HepG2 (cell line): ENCODE measurements at regions not wholly inside any gene's neighbourhood (a gene's known extent, or its start where the extent isn't known, plus 50 kb on each side); places are given as distances from the start of the nearest gene placed in this dataset.

Experiments used
- ATAC-seq: fragments of 200-7000 bp; cut with Tn5 transposase; 3 replicates; pipeline ENCODE4 v1.9.1; 2020; ENCODE audit warnings: mild to moderate bottlenecking, moderate library complexity
- BruUV-seq: library from RNA; stranded (reverse); fragments of 400-500 nt; replicated peaks from 2 replicates; lab custom pipeline; 2021; lab: Mats Ljungman, UMichigan
- CTCF ChIA-PET: fragments of 300-600 bp; formaldehyde crosslinking; extraction: SDS; loops from one replicate; lab custom pipeline; 2021; ENCODE audit warnings: low total read pairs, inconsistent platforms, low intra/inter-chr PET ratio; lab: Yijun Ruan, JAX
- POLR2A ChIA-PET: fragments of 350-600 bp; sonication (Branson Sonifier 250); formaldehyde crosslinking; loops from one replicate; lab custom pipeline; 2020; ENCODE audit warnings: antibody characterized with exemption, inconsistent platforms; lab: Yijun Ruan, JAX
- DNase-seq: peaks from one replicate; pipeline ENCODE4 v3.0.0-alpha.2; 2015; ENCODE audit warnings: low spot score
- FAIRE-seq: peaks from 3 replicates; lab custom pipeline; 2011; peaks lifted over from hg19 to GRCh38; lab: Jason Lieb, UNC
- H2AFZ ChIP-seq: one replicate; pipeline ENCODE4 v1.6.1; 2011; ENCODE audit warnings: low read length, inconsistent platforms
- H3K27ac ChIP-seq: fragments of 300-600 bp; 3 replicates; pipeline ENCODE4 v1.8.0; 2011; ENCODE audit warnings: mixed run types, mild to moderate bottlenecking, mixed read lengths, low read length, inconsistent platforms; ENCODE audit not compliant: insufficient read depth; ENCODE audit errors: extremely low read length
- H3K27me3 ChIP-seq, 2 experiments: fragments of 200-600 bp in 1 of 2; 2 replicates in 1 of 2; 3 replicates in 1 of 2; pipeline versions ENCODE4 v1.6.0 to v1.8.0; 2011; ENCODE audit warnings: low read length in 2 of 2, mild to moderate bottlenecking in 2 of 2, moderate library complexity in 2 of 2, inconsistent platforms in 1 of 2; ENCODE audit not compliant: insufficient read depth in 2 of 2, control insufficient read depth in 1 of 2
- H3K36me3 ChIP-seq, 2 experiments: fragments of 200-600 bp in 1 of 2; replicated peaks in 1 of 2; 2 replicates in 1 of 2; 3 replicates in 1 of 2; pipeline versions ENCODE4 v1.5.1 to v1.8.0; 2011; ENCODE audit warnings: low read length in 2 of 2, inconsistent platforms in 1 of 2; ENCODE audit not compliant: insufficient read depth in 2 of 2, control insufficient read depth in 1 of 2
- H3K4me1 ChIP-seq: 2 replicates; pipeline ENCODE4 v1.5.1; 2012; ENCODE audit warnings: low read length, inconsistent platforms; ENCODE audit not compliant: insufficient read depth
- H3K4me2 ChIP-seq: 2 replicates; pipeline ENCODE4 v1.6.0; 2011; ENCODE audit warnings: low read depth, low read length, inconsistent platforms
- H3K4me3 ChIP-seq, 3 experiments: fragments of 200-600 bp in 1 of 3; sonication (generic), shearing (Covaris generic) in 1 of 3; replicated peaks in 1 of 3; 2 replicates each; pipeline ENCODE4 v1.5.1; 2011 to 2016; ENCODE audit warnings: low read length in 3 of 3, inconsistent platforms in 2 of 3, low read depth in 2 of 3, mild to moderate bottlenecking in 2 of 3, control low read depth in 1 of 3, mixed read lengths in 1 of 3; ENCODE audit not compliant: insufficient read depth in 1 of 3
- H3K79me2 ChIP-seq: one replicate; pipeline ENCODE4 v1.6.1; 2011; ENCODE audit warnings: low read length, inconsistent platforms; ENCODE audit not compliant: insufficient read depth
- H3K9ac ChIP-seq: 2 replicates; pipeline ENCODE4 v1.6.0; 2011; ENCODE audit warnings: mild to moderate bottlenecking, low read depth, low read length, inconsistent platforms; ENCODE audit not compliant: insufficient read depth
- H3K9me3 ChIP-seq: 2 replicates; pipeline ENCODE4 v1.5.1; 2012; ENCODE audit warnings: mild to moderate bottlenecking, low read length
- H4K20me1 ChIP-seq: 2 replicates; pipeline ENCODE4 v1.6.0; 2011; ENCODE audit warnings: inconsistent platforms, mild to moderate bottlenecking, low read length, moderate library complexity; ENCODE audit not compliant: insufficient read depth
- ASH2L ChIP-seq: fragments of 300-600, 200-600 bp; sonication (generic); IDR thresholded peaks from 2 replicates; pipeline ENCODE4 v1.7.0; 2017; ENCODE audit warnings: low read depth, mild to moderate bottlenecking, moderate library complexity, mixed read lengths, low read length; ENCODE audit not compliant: insufficient read length
- ATF7 ChIP-seq, 2 experiments: fragments of 450-650 bp in 1 of 2; sonication (generic) in 1 of 2; formaldehyde crosslinking in 1 of 2; IDR thresholded peaks; 2 replicates each; pipeline versions ENCODE4 v1.4.0 to v1.6.1; 2016 to 2020; ENCODE audit warnings: antibody characterized with exemption in 1 of 2, mild to moderate bottlenecking in 1 of 2, missing genetic modification reagents in 1 of 2
- DNMT3B ChIP-seq: conservative IDR thresholded peaks from 2 replicates; pipeline ENCODE4 v1.6.1; 2016; ENCODE audit warnings: missing biosample characterization, control low read depth
- HOXA7 ChIP-seq: sonication (generic); formaldehyde crosslinking; IDR thresholded peaks from 2 replicates; pipeline ENCODE4 v1.8.1; 2022; ENCODE audit warnings: mild to moderate bottlenecking, missing genetic modification reagents, moderate library complexity
- ONECUT2 ChIP-seq: sonication (generic); formaldehyde crosslinking; IDR thresholded peaks from 2 replicates; pipeline ENCODE4 v1.4.0; 2020; ENCODE audit warnings: missing genetic modification reagents
- YY1 ChIP-seq: IDR thresholded peaks from 2 replicates; pipeline ENCODE4 v1.6.1; 2011; ENCODE audit warnings: low read length, low read depth, moderate library complexity, mild to moderate bottlenecking; ENCODE audit not compliant: insufficient read depth, insufficient replicate concordance
- ZC3H4 ChIP-seq: sonication (generic); formaldehyde crosslinking; IDR thresholded peaks from 2 replicates; pipeline ENCODE4 v1.4.0; 2020; ENCODE audit warnings: missing genetic modification reagents, borderline replicate concordance
- ZNF432 ChIP-seq: sonication (generic); formaldehyde crosslinking; IDR thresholded peaks from 2 replicates; pipeline ENCODE4 v1.5.0; 2020; ENCODE audit warnings: missing genetic modification reagents, mild to moderate bottlenecking, borderline replicate concordance
- ZNF720 ChIP-seq: sonication (generic); formaldehyde crosslinking; IDR thresholded peaks from 2 replicates; pipeline ENCODE4 v1.4.0; 2020; ENCODE audit warnings: missing genetic modification reagents
- WGBS: methylation state at CpG from one replicate; pipeline ENCODE4 v1.1.6; 2017; ENCODE audit warnings: low lambda C conversion rate; 5-methylcytosine and 5-hydroxymethylcytosine counted together
- in situ Hi-C: cut with HindIII; loops from 2 replicates; pipeline ENCODE4 v1.10.0; 2017; ENCODE audit warnings: low pct_unique_long_range_greater_than_20kb; ENCODE audit not compliant: extremely low pct_ligation_motif_present
- intact Hi-C: fragments of 100-400 bp; cut with micrococcal nuclease; formaldehyde crosslinking; loops from one replicate; pipeline ENCODE4 v1.10.0; 2022; ENCODE audit not compliant: unreplicated experiment
- TF ChIP-seq, protein P1 (sequence below): sonication (generic); formaldehyde crosslinking; IDR thresholded peaks from 2 replicates; pipeline ENCODE4 v1.5.0; 2020; ENCODE audit warnings: mild to moderate bottlenecking, missing genetic modification reagents, moderate library complexity
- TF ChIP-seq, protein P2 (sequence below): sonication (generic); formaldehyde crosslinking; IDR thresholded peaks from 2 replicates; pipeline ENCODE4 v1.5.1; 2020; ENCODE audit warnings: mild to moderate bottlenecking, missing genetic modification reagents, moderate library complexity
- TF ChIP-seq, protein P3 (sequence below): sonication (generic); formaldehyde crosslinking; conservative IDR thresholded peaks from 2 replicates; pipeline ENCODE4 v1.4.0; 2020; ENCODE audit warnings: missing genetic modification reagents
- TF ChIP-seq, protein P4 (sequence below): sonication (generic); formaldehyde crosslinking; IDR thresholded peaks from 2 replicates; pipeline ENCODE4 v1.4.0; 2020; ENCODE audit warnings: mild to moderate bottlenecking, low read depth, missing genetic modification reagents

DNA sequence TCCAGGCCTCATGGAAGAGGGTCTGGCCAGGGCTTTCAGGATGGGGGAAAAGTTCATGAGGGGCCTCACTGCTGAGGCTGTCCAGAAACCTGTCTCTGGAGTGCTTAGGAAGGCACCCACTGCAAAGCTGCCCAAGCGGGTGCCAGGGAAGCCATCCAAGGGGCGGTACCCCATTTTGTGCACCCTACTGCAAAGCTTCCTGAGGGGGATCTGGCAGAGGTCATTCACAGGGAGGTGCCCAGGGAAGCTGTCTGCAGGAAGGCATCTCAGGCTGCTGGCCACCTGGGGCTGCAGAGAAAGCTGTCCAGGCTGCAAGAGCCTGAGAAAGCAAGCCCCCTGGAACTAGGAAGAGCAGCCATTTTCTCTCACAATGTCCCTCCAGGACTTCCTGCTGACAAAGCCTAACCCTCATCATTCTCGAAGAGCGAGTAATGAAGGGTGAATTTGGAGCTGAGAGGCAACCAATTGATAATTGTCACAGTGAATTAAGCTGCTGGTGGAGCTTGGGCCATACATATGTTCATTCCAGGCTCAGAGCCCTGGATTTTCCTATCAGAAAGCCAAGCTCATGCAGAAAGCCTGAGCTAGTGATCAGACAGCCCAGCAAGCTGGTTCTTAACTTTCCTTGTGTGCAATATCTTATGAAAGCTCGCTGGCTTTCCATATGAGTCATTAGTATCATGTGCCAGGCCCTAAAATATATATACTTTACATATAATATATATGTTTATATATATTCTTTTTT, 62.2 kb upstream of the SLC22A16 start:
- ChIA-PET POLR2A (interaction anchor here (2.0 kb wide), 1 partner anchor 27 kb away, joined by 6 read pairs; no protein-coding TSS in a partner anchor), CTCF (no interaction called here)
- Histone ChIP-seq H2AFZ (no peak overlapping the region), H4K20me1 (no peaks in the 10 kb centered on the region), H3K9ac (no peak overlapping the region), H3K4me1 (peaks cover 56% of the 10 kb centered on the region), H3K27me3 (no peaks in the 10 kb centered on the region), H3K79me2 (no peaks in the 10 kb centered on the region), H3K4me2 (no peak overlapping the region), H3K27ac (no peak overlapping the region), H3K4me3 (no peak overlapping the region), H3K9me3 (peaks cover 7% of the 10 kb centered on the region), H3K36me3 (no peaks in the 10 kb centered on the region)
- intact Hi-C loops (no loop called here), in situ Hi-C loops (no loop called here)
- WGBS: 94% methylated on average over 4 of the region's 5 CpGs
- BruUV-seq: no TSS peak
- no peak for DNase-seq
- no peak for FAIRE-seq
- ATAC-seq: no peak
- TF ChIP-seq ONECUT2 (CRISPR knock-in tag): no peak
- no peak for TF ChIP-seq ZNF432 (CRISPR knock-in tag)
- no peak for TF ChIP-seq ZNF720
- TF ChIP-seq ZC3H4: no peak
- TF ChIP-seq HOXA7: no peak
- TF ChIP-seq, protein P1, sequence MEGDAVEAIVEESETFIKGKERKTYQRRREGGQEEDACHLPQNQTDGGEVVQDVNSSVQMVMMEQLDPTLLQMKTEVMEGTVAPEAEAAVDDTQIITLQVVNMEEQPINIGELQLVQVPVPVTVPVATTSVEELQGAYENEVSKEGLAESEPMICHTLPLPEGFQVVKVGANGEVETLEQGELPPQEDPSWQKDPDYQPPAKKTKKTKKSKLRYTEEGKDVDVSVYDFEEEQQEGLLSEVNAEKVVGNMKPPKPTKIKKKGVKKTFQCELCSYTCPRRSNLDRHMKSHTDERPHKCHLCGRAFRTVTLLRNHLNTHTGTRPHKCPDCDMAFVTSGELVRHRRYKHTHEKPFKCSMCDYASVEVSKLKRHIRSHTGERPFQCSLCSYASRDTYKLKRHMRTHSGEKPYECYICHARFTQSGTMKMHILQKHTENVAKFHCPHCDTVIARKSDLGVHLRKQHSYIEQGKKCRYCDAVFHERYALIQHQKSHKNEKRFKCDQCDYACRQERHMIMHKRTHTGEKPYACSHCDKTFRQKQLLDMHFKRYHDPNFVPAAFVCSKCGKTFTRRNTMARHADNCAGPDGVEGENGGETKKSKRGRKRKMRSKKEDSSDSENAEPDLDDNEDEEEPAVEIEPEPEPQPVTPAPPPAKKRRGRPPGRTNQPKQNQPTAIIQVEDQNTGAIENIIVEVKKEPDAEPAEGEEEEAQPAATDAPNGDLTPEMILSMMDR: no peak
- TF ChIP-seq ASH2L: no peak
- TF ChIP-seq, protein P2, sequence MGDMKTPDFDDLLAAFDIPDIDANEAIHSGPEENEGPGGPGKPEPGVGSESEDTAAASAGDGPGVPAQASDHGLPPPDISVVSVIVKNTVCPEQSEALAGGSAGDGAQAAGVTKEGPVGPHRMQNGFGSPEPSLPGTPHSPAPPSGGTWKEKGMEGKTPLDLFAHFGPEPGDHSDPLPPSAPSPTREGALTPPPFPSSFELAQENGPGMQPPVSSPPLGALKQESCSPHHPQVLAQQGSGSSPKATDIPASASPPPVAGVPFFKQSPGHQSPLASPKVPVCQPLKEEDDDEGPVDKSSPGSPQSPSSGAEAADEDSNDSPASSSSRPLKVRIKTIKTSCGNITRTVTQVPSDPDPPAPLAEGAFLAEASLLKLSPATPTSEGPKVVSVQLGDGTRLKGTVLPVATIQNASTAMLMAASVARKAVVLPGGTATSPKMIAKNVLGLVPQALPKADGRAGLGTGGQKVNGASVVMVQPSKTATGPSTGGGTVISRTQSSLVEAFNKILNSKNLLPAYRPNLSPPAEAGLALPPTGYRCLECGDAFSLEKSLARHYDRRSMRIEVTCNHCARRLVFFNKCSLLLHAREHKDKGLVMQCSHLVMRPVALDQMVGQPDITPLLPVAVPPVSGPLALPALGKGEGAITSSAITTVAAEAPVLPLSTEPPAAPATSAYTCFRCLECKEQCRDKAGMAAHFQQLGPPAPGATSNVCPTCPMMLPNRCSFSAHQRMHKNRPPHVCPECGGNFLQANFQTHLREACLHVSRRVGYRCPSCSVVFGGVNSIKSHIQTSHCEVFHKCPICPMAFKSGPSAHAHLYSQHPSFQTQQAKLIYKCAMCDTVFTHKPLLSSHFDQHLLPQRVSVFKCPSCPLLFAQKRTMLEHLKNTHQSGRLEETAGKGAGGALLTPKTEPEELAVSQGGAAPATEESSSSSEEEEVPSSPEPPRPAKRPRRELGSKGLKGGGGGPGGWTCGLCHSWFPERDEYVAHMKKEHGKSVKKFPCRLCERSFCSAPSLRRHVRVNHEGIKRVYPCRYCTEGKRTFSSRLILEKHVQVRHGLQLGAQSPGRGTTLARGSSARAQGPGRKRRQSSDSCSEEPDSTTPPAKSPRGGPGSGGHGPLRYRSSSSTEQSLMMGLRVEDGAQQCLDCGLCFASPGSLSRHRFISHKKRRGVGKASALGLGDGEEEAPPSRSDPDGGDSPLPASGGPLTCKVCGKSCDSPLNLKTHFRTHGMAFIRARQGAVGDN (CRISPR knock-in tag): peak; percentile 48
- TF ChIP-seq YY1: peak; percentile 32
- TF ChIP-seq, protein P3, sequence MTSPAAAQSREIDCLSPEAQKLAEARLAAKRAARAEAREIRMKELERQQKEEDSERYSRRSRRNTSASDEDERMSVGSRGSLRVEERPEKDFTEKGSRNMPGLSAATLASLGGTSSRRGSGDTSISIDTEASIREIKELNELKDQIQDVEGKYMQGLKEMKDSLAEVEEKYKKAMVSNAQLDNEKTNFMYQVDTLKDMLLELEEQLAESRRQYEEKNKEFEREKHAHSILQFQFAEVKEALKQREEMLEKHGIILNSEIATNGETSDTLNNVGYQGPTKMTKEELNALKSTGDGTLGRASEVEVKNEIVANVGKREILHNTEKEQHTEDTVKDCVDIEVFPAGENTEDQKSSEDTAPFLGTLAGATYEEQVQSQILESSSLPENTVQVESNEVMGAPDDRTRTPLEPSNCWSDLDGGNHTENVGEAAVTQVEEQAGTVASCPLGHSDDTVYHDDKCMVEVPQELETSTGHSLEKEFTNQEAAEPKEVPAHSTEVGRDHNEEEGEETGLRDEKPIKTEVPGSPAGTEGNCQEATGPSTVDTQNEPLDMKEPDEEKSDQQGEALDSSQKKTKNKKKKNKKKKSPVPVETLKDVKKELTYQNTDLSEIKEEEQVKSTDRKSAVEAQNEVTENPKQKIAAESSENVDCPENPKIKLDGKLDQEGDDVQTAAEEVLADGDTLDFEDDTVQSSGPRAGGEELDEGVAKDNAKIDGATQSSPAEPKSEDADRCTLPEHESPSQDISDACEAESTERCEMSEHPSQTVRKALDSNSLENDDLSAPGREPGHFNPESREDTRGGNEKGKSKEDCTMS: no peak
- TF ChIP-seq DNMT3B (CRISPR knock-in tag): no peak
- TF ChIP-seq, protein P4, sequence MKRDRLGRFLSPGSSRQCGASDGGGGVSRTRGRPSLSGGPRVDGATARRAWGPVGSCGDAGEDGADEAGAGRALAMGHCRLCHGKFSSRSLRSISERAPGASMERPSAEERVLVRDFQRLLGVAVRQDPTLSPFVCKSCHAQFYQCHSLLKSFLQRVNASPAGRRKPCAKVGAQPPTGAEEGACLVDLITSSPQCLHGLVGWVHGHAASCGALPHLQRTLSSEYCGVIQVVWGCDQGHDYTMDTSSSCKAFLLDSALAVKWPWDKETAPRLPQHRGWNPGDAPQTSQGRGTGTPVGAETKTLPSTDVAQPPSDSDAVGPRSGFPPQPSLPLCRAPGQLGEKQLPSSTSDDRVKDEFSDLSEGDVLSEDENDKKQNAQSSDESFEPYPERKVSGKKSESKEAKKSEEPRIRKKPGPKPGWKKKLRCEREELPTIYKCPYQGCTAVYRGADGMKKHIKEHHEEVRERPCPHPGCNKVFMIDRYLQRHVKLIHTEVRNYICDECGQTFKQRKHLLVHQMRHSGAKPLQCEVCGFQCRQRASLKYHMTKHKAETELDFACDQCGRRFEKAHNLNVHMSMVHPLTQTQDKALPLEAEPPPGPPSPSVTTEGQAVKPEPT (CRISPR knock-in tag): no peak
- no peak for TF ChIP-seq ATF7 (IDR thresholded peaks at IDR 0.05)
- no peak for TF ChIP-seq ATF7 (CRISPR knock-in tag; IDR thresholded peaks at IDR 0.05)
